ENCODE measurements at regions not wholly inside any gene's neighbourhood (a gene's known extent, or its start where the extent isn't known, plus 50 kb on each side); places are given as distances from the start of the nearest gene placed in this dataset.

DNA sequence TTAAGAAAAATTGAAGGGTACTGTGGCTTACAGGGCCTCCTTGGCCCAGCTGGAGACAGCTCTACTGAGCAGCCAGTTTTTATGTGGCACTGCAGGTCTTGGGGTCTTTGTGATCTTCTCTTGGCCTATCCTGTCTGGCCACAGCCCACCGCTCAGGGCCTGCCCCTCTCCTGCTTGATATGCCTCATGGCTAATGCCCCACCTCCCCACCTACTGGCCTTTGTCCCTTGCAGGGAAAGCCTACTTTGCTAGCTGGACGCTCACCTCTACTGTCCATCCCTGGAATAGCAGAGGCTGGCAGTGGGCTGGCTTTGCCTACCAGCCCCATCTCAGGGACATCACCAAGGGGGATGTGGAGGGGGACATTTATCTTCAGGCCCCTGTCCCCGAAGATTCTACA is 134.1 kb downstream of the PJA1 start:
- Histone ChIP-seq H3K4me2 (ENCODE audit: low read length, poor library complexity, severe bottlenecking) (no peak overlapping the region), H2AK5ac (ENCODE audit: low read length, severe bottlenecking) (peak overlapping the region; percentile 6), H3K36me3 (ENCODE audit: control insufficient read depth in 1 of 2, insufficient read depth in 2 of 2, low read depth in 1 of 2, low read length in 2 of 2) (no peaks in the 10 kb centered on the region), H4K91ac (ENCODE audit: low read length) (no peak overlapping the region), H2BK5ac (ENCODE audit: low read depth, low read length, poor library complexity, severe bottlenecking) (no peak overlapping the region), H2BK120ac (ENCODE audit: low read depth, low read length) (no peak overlapping the region), H2AFZ (ENCODE audit: low read depth, low read length) (no peak overlapping the region), H3K4me1 (ENCODE audit: control insufficient read depth, insufficient read depth, low read depth, low read length) (peaks cover 17% of the 10 kb centered on the region), H3K79me1 (replicated peaks; ENCODE audit: low read length, poor library complexity, severe bottlenecking) (no peaks in the 10 kb centered on the region), H3K9ac (ENCODE audit: low read length) (no peak overlapping the region), H2BK15ac (ENCODE audit: low read depth, poor library complexity, severe bottlenecking) (no peak overlapping the region), H3K4me3 (ENCODE audit: insufficient read depth in 1 of 2, low read depth in 1 of 2, low read length in 2 of 2) (no peak overlapping the region), H3K4ac (ENCODE audit: low read depth in 1 of 2, low read length in 2 of 2) (no peak overlapping the region), H3K9me3 (ENCODE audit: control insufficient read depth, low read length) (peaks cover 3% of the 10 kb centered on the region), H3K14ac (ENCODE audit: low read length in 2 of 2) (no peak overlapping the region), H2BK12ac (ENCODE audit: low read length in 2 of 2) (peak overlapping the region in 1 of 2 experiments; percentile 3), H4K8ac (ENCODE audit: low read length) (no peak overlapping the region), H3K27ac (ENCODE audit: low read length, poor library complexity, severe bottlenecking) (no peak overlapping the region), H3K18ac (ENCODE audit: low read depth in 1 of 2, low read length in 2 of 2) (peak overlapping the region in 1 of 2 experiments; percentile 2), H3K23ac (ENCODE audit: low read length in 2 of 2) (no peak overlapping the region), H3K27me3 (ENCODE audit: control insufficient read depth in 1 of 2, insufficient read depth in 1 of 2, low read length in 2 of 2) (peaks cover 0 to 75% of the 10 kb centered on the region in 2 experiments)
- DNase-seq: no peak
- WGBS: no CpG with 5 or more reads among the region's 3 CpGs

DNA sequence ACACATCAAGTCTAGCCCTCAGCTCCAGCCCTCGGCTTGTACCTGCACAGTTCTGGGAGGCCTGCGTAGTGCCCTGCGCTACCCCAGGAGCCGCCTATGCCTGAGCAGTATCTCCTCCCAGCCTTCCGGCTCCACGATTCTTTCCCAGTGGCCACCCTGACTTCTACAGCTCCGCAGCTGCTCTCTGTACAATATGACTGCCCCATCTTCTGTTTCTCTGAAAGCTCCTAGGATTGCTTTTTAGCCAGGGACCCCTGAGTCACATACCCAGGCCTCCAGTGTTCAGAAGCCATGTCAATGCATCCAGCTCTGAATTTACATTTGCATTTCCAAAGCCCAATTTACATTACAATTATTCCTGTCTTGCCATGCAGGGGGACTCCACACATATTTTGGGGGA is 135.5 kb downstream of the PJA1 start:
- H3K4me3 ChIP-seq (ENCODE audit: insufficient read depth in 1 of 2, low read depth in 1 of 2, low read length in 2 of 2): no peak overlapping the region
- H3K4ac ChIP-seq (ENCODE audit: low read depth in 1 of 2, low read length in 2 of 2): no peak overlapping the region
- no peak overlapping the region for H2BK5ac ChIP-seq (ENCODE audit: low read depth, low read length, poor library complexity, severe bottlenecking)
- H3K27me3 ChIP-seq (ENCODE audit: control insufficient read depth in 1 of 2, insufficient read depth in 1 of 2, low read length in 2 of 2): peaks cover 0 to 67% of the 10 kb centered on the region in 2 experiments
- DNase-seq: no peak
- no peak overlapping the region for H2BK12ac ChIP-seq (ENCODE audit: low read length in 2 of 2)
- H4K8ac ChIP-seq (ENCODE audit: low read length): no peak overlapping the region
- WGBS: 100% methylated on average over 7 of the region's 7 CpGs
- H3K18ac ChIP-seq (ENCODE audit: low read depth in 1 of 2, low read length in 2 of 2): no peak overlapping the region
- H2BK15ac ChIP-seq (ENCODE audit: low read depth, poor library complexity, severe bottlenecking): no peak overlapping the region
- peaks cover 21% of the 10 kb centered on the region for H3K4me1 ChIP-seq (ENCODE audit: control insufficient read depth, insufficient read depth, low read depth, low read length)
- no peak overlapping the region for H3K9ac ChIP-seq (ENCODE audit: low read length)
- no peak overlapping the region for H3K14ac ChIP-seq (ENCODE audit: low read length in 2 of 2)
- H2BK120ac ChIP-seq (ENCODE audit: low read depth, low read length): no peak overlapping the region
- peak overlapping the region; percentile 65 for H2AK5ac ChIP-seq (ENCODE audit: low read length, severe bottlenecking)
- H3K4me2 ChIP-seq (ENCODE audit: low read length, poor library complexity, severe bottlenecking): no peak overlapping the region
- no peak overlapping the region for H3K27ac ChIP-seq (ENCODE audit: low read length, poor library complexity, severe bottlenecking)
- H4K91ac ChIP-seq (ENCODE audit: low read length): no peak overlapping the region
- H2AFZ ChIP-seq (ENCODE audit: low read depth, low read length): no peak overlapping the region
- H3K79me1 ChIP-seq (replicated peaks; ENCODE audit: low read length, poor library complexity, severe bottlenecking): no peaks in the 10 kb centered on the region
- H3K9me3 ChIP-seq (ENCODE audit: control insufficient read depth, low read length): no peaks in the 10 kb centered on the region
- H3K23ac ChIP-seq (ENCODE audit: low read length in 2 of 2): no peak overlapping the region
- H3K36me3 ChIP-seq (ENCODE audit: control insufficient read depth in 1 of 2, insufficient read depth in 2 of 2, low read depth in 1 of 2, low read length in 2 of 2): no peaks in the 10 kb centered on the region

DNA sequence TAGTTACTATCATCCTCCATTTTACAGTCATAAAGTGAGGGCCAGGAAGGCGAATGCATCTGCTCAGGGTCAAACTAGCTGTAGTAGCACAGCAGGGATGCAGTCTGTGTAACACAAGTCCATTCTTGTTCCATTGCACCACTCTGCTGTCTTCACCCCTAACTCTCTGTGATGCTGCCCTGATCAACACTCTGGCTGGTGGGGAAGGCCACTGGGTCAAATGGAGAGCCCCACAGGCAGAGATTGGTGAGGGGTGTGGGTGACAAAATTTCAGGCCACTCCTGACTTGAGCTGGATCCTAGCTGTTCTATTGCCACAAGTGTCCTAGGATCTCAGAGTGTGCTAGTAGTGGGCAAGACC is 136.5 kb downstream of the PJA1 start:
- no peak overlapping the region for H4K91ac ChIP-seq (ENCODE audit: low read length)
- no peaks in the 10 kb centered on the region for H3K9me3 ChIP-seq (ENCODE audit: control insufficient read depth, low read length)
- H3K9ac ChIP-seq (ENCODE audit: low read length): no peak overlapping the region
- peak overlapping the region; percentile 8 for H2BK15ac ChIP-seq (ENCODE audit: low read depth, poor library complexity, severe bottlenecking)
- no peaks in the 10 kb centered on the region for H3K79me1 ChIP-seq (replicated peaks; ENCODE audit: low read length, poor library complexity, severe bottlenecking)
- no peak for DNase-seq
- H4K8ac ChIP-seq (ENCODE audit: low read length): no peak overlapping the region
- H3K18ac ChIP-seq (ENCODE audit: low read depth in 1 of 2, low read length in 2 of 2): peak overlapping the region in 1 of 2 experiments; percentile 40
- no peak overlapping the region for H3K4me2 ChIP-seq (ENCODE audit: low read length, poor library complexity, severe bottlenecking)
- no peaks in the 10 kb centered on the region for H3K36me3 ChIP-seq (ENCODE audit: control insufficient read depth in 1 of 2, insufficient read depth in 2 of 2, low read depth in 1 of 2, low read length in 2 of 2)
- peak overlapping the region; percentile 29 for H2AK5ac ChIP-seq (ENCODE audit: low read length, severe bottlenecking)
- WGBS: 64% methylated on average over 1 of the region's 1 CpG
- H2BK120ac ChIP-seq (ENCODE audit: low read depth, low read length): no peak overlapping the region
- H3K4ac ChIP-seq (ENCODE audit: low read depth in 1 of 2, low read length in 2 of 2): no peak overlapping the region
- peaks cover 0 to 59% of the 10 kb centered on the region in 2 experiments for H3K27me3 ChIP-seq (ENCODE audit: control insufficient read depth in 1 of 2, insufficient read depth in 1 of 2, low read length in 2 of 2)
- H3K23ac ChIP-seq (ENCODE audit: low read length in 2 of 2): no peak overlapping the region
- peaks cover 23% of the 10 kb centered on the region for H3K4me1 ChIP-seq (ENCODE audit: control insufficient read depth, insufficient read depth, low read depth, low read length)
- H2BK5ac ChIP-seq (ENCODE audit: low read depth, low read length, poor library complexity, severe bottlenecking): no peak overlapping the region
- peak overlapping the region in 1 of 2 experiments; percentile 71 for H3K14ac ChIP-seq (ENCODE audit: low read length in 2 of 2)
- peak overlapping the region in 1 of 2 experiments; percentile 71 for H2BK12ac ChIP-seq (ENCODE audit: low read length in 2 of 2)
- H3K4me3 ChIP-seq (ENCODE audit: insufficient read depth in 1 of 2, low read depth in 1 of 2, low read length in 2 of 2): no peak overlapping the region
- H2AFZ ChIP-seq (ENCODE audit: low read depth, low read length): no peak overlapping the region
- no peak overlapping the region for H3K27ac ChIP-seq (ENCODE audit: low read length, poor library complexity, severe bottlenecking)

GRCh38 chrX:69028006-69028760 is 137.1 kb downstream of the PJA1 start:
- no peak overlapping the region for H2AFZ ChIP-seq (ENCODE audit: low read depth, low read length)
- H4K8ac ChIP-seq (ENCODE audit: low read length): peak overlapping the region; percentile 69
- H3K4me3 ChIP-seq (ENCODE audit: insufficient read depth in 1 of 2, low read depth in 1 of 2, low read length in 2 of 2): no peak overlapping the region
- no peak overlapping the region for H3K9ac ChIP-seq (ENCODE audit: low read length)
- peak overlapping the region; percentile 8 for H2BK15ac ChIP-seq (ENCODE audit: low read depth, poor library complexity, severe bottlenecking)
- no peaks in the 10 kb centered on the region for H3K79me1 ChIP-seq (replicated peaks; ENCODE audit: low read length, poor library complexity, severe bottlenecking)
- H3K23ac ChIP-seq (ENCODE audit: low read length in 2 of 2): no peak overlapping the region
- H2BK5ac ChIP-seq (ENCODE audit: low read depth, low read length, poor library complexity, severe bottlenecking): no peak overlapping the region
- peak; percentile 7 for DNase-seq
- no peak overlapping the region for H3K27ac ChIP-seq (ENCODE audit: low read length, poor library complexity, severe bottlenecking)
- no peak overlapping the region for H3K4me2 ChIP-seq (ENCODE audit: low read length, poor library complexity, severe bottlenecking)
- H2BK120ac ChIP-seq (ENCODE audit: low read depth, low read length): peak overlapping the region; percentile 15
- H3K36me3 ChIP-seq (ENCODE audit: control insufficient read depth in 1 of 2, insufficient read depth in 2 of 2, low read depth in 1 of 2, low read length in 2 of 2): no peaks in the 10 kb centered on the region
- H3K18ac ChIP-seq (ENCODE audit: low read depth in 1 of 2, low read length in 2 of 2): peak overlapping the region; percentile 59 to 77
- H3K27me3 ChIP-seq (ENCODE audit: control insufficient read depth in 1 of 2, insufficient read depth in 1 of 2, low read length in 2 of 2): peaks cover 0 to 56% of the 10 kb centered on the region in 2 experiments
- H3K4me1 ChIP-seq (ENCODE audit: control insufficient read depth, insufficient read depth, low read depth, low read length): peaks cover 23% of the 10 kb centered on the region
- no peak overlapping the region for H2AK5ac ChIP-seq (ENCODE audit: low read length, severe bottlenecking)
- peak overlapping the region in 1 of 2 experiments; percentile 61 for H3K4ac ChIP-seq (ENCODE audit: low read depth in 1 of 2, low read length in 2 of 2)
- no peaks in the 10 kb centered on the region for H3K9me3 ChIP-seq (ENCODE audit: control insufficient read depth, low read length)
- peak overlapping the region; percentile 37 to 95 for H2BK12ac ChIP-seq (ENCODE audit: low read length in 2 of 2)
- peak overlapping the region in 1 of 2 experiments; percentile 71 for H3K14ac ChIP-seq (ENCODE audit: low read length in 2 of 2)
- peak overlapping the region; percentile 68 for H4K91ac ChIP-seq (ENCODE audit: low read length)
- 95% methylated on average over 2 of the region's 8 CpGs for WGBS
